ENCODE measurements at regions not wholly inside any gene's neighbourhood (a gene's known extent, or its start where the extent isn't known, plus 50 kb on each side); places are given as distances from the start of the nearest gene placed in this dataset.

GRCh38 chr9:29548436-29548835 is 1975.2 kb upstream of the C9orf72 start:
- TF ChIP-seq YY1 (IDR thresholded peaks at IDR 0.05; ENCODE audit: insufficient read depth, insufficient read length) (no peak), SUZ12 (IDR thresholded peaks at IDR 0.05; ENCODE audit: extremely low read depth, insufficient read depth, insufficient read length) (no peak)

All from NT2/D1 (cell line).